Ishikawa (cell line): ENCODE measurements at regions not wholly inside any gene's neighbourhood (a gene's known extent, or its start where the extent isn't known, plus 50 kb on each side); places are given as distances from the start of the nearest gene placed in this dataset.

Source experiments
- CEBPB ChIP-seq: IDR thresholded peaks from 2 replicates; pipeline ENCODE4 v1.6.1; 2012
- CREB1 ChIP-seq: IDR thresholded peaks from 2 replicates; pipeline ENCODE4 v1.6.1; 2012; ENCODE audit warnings: low read depth
- EGR1 ChIP-seq: IDR thresholded peaks from 2 replicates; pipeline ENCODE4 v1.6.1; 2012
- EP300 ChIP-seq: IDR thresholded peaks from 2 replicates; pipeline ENCODE4 v1.6.1; 2012; ENCODE audit warnings: borderline replicate concordance
- FOXM1 ChIP-seq: IDR thresholded peaks from 2 replicates; pipeline ENCODE4 v1.6.1; 2012; ENCODE audit warnings: low read depth, borderline replicate concordance
- NFIC ChIP-seq: IDR thresholded peaks from 2 replicates; pipeline ENCODE4 v1.6.1; 2012
- RAD21 ChIP-seq: IDR thresholded peaks from 2 replicates; pipeline ENCODE4 v1.6.1; 2012; ENCODE audit warnings: low read depth
- TAF1 ChIP-seq: IDR thresholded peaks from 2 replicates; pipeline ENCODE4 v1.6.1; 2012; ENCODE audit warnings: low read depth, mild to moderate bottlenecking
- TCF12 ChIP-seq: IDR thresholded peaks from 2 replicates; pipeline ENCODE4 v1.6.1; 2012; ENCODE audit warnings: low read depth
- TEAD4 ChIP-seq: IDR thresholded peaks from 2 replicates; pipeline ENCODE4 v1.6.1; 2012
- YY1 ChIP-seq: IDR thresholded peaks from 2 replicates; pipeline ENCODE4 v1.6.1; 2012; ENCODE audit warnings: low read depth
- ZBTB7A ChIP-seq: IDR thresholded peaks from 2 replicates; pipeline ENCODE4 v1.6.1; 2012; ENCODE audit warnings: low read depth
- TF ChIP-seq, protein P1 (sequence below): IDR thresholded peaks from 2 replicates; pipeline ENCODE4 v1.6.1; 2012
- TF ChIP-seq, protein P2 (sequence below): IDR thresholded peaks from 2 replicates; pipeline ENCODE4 v1.6.1; 2012
- TF ChIP-seq, protein P3 (sequence below): IDR thresholded peaks from 2 replicates; pipeline ENCODE4 v1.6.1; 2012; ENCODE audit warnings: low read depth, mild to moderate bottlenecking

DNA sequence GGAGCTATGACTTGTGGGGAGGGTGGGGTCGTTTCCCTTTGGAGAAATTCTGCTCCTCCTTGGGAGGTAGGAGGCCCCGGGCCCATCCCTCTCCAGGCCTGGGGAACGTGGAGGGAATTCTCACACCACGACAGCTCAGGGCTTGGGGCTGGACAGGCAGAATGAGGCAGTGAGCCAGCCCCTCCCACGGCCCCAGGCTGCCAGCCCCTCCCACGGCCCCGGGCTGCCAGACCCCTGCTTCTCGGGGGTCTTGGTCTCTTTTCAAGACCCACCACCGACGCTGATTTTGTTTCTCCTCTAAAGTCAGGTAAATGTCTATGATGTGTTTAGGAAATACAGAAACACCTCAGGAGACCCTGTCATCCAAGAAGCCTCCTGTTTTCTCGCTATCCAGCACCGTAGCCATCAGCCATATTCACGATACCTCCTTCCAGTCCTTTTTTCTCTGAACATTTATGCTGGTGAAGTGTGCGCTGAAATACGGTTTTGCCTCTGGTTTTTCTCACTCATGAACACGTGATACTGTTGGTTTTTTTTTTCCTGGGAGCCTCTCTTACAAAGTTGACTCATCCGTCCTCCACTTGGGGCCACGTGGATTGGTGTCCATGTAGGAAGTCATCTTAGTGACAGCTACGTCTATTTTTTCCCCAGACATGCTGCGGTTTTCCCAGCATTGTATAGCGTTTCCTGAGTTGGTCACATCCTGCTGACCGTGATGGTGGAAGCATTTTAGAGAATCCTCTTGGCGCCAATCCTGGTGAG is 1219.6 kb downstream of the BRD1 start:
- TF ChIP-seq YY1 (no peak), NFIC (no peak), CREB1 (no peak), CEBPB (no peak), TCF12 (no peak), RAD21 (no peak), FOXM1 (no peak)
- TF ChIP-seq, protein P1, sequence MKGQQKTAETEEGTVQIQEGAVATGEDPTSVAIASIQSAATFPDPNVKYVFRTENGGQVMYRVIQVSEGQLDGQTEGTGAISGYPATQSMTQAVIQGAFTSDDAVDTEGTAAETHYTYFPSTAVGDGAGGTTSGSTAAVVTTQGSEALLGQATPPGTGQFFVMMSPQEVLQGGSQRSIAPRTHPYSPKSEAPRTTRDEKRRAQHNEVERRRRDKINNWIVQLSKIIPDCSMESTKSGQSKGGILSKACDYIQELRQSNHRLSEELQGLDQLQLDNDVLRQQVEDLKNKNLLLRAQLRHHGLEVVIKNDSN: no peak
- TF ChIP-seq, protein P2, sequence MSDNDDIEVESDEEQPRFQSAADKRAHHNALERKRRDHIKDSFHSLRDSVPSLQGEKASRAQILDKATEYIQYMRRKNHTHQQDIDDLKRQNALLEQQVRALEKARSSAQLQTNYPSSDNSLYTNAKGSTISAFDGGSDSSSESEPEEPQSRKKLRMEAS: no peak

DNA sequence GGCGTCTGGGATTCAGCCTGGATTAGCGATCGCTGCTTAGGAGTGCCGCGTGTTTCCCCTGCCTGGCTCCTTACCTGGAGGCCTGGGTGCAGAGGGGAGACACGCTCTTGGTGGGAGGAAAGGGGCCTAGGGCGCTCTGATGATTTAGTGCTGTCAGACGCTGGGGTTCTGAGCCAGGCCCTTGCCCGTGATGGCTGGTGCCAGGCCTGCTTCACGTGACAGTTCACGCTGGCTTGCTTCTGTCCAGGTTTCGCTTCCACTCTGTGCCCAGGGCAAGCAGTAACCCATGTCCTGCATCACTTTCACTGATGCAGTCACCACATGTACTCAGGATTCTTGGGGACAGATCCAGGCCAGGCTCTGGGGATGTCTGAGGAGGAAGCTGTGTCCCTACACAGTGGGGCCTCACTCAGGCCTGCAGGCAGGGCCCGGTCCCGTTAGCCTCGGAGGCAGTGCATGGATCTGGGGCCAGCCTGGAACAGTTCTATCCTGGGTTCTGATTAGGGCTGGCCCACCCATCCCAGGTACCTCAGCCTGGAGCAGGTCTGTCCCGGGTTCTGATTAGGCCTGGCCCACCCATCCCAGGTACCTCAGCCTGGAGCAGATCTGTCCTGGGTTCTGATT is 1220.9 kb downstream of the BRD1 start:
- TF ChIP-seq, protein P1: no peak
- TF ChIP-seq YY1 (no peak), RAD21 (no peak), TEAD4 (no peak), NFIC (no peak), EGR1 (no peak), CEBPB (no peak), EP300 (no peak), TCF12 (no peak), FOXM1 (no peak), CREB1 (no peak), ZBTB7A (no peak), TAF1 (no peak)
- TF ChIP-seq, protein P3, sequence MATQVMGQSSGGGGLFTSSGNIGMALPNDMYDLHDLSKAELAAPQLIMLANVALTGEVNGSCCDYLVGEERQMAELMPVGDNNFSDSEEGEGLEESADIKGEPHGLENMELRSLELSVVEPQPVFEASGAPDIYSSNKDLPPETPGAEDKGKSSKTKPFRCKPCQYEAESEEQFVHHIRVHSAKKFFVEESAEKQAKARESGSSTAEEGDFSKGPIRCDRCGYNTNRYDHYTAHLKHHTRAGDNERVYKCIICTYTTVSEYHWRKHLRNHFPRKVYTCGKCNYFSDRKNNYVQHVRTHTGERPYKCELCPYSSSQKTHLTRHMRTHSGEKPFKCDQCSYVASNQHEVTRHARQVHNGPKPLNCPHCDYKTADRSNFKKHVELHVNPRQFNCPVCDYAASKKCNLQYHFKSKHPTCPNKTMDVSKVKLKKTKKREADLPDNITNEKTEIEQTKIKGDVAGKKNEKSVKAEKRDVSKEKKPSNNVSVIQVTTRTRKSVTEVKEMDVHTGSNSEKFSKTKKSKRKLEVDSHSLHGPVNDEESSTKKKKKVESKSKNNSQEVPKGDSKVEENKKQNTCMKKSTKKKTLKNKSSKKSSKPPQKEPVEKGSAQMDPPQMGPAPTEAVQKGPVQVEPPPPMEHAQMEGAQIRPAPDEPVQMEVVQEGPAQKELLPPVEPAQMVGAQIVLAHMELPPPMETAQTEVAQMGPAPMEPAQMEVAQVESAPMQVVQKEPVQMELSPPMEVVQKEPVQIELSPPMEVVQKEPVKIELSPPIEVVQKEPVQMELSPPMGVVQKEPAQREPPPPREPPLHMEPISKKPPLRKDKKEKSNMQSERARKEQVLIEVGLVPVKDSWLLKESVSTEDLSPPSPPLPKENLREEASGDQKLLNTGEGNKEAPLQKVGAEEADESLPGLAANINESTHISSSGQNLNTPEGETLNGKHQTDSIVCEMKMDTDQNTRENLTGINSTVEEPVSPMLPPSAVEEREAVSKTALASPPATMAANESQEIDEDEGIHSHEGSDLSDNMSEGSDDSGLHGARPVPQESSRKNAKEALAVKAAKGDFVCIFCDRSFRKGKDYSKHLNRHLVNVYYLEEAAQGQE: no peak
- TF ChIP-seq, protein P2: no peak

DNA sequence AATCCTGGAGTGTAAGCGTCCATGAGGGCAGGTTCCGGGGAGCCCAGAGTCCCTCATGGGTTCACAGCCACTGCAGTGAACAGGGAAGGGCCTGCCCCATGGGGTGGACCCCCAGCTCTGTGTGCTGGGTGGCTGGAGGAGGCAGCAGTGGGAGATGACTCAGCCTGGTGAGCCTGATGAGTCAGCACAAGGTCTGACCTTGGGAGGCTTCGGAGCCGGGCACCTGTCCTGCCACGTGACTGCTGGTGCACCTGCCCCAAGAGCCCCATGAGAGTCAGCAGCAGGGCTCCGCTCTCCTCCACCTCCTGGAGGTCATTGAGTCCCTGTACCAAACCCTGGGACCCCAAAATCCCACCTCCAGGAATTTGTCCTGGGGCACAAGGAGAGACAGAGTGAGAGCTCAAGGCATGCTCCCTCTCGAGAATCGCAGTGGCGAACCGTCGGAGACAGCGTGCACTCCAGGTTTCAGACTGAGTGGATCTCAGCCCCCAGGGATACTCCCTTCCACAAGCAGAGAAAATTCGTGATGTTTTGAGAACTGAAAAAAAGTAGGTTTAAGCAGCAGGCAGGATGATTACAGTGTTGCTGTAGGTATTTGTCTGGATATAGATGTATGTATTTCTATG is 1221.7 kb downstream of the BRD1 start:
- TF ChIP-seq YY1 (no peak), CREB1 (no peak), RAD21 (no peak), TEAD4 (no peak), ZBTB7A (no peak)
- TF ChIP-seq, protein P1: no peak

DNA sequence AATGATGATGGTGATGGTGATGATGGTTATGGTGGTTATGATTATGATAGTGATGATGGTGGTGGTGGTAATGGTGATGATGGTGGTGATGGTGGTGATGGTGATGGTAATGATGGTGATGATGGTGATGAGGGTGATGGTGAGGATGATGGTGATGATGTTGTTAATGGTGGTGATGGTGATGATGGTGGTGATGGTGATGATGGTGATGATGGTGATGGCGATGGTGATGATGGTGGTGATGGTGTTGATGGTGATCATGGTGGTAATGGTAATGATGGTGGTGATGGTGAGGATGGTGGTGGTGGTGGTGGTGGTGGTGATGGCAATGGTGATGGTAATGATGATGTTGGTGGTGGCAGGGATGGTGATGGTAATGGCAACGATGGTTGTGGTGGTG is 1222.5 kb downstream of the BRD1 start:
- TF ChIP-seq YY1 (no peak), TEAD4 (no peak), EGR1 (no peak), EP300 (no peak), FOXM1 (no peak), RAD21 (no peak), CREB1 (no peak), TCF12 (no peak), NFIC (no peak), ZBTB7A (no peak), TAF1 (no peak), CEBPB (no peak)
- TF ChIP-seq, protein P3: no peak
- TF ChIP-seq, protein P2: no peak
- TF ChIP-seq, protein P1: no peak
